Epithelial cell of esophagus (primary cell): ENCODE measurements at regions not wholly inside any gene's neighbourhood (a gene's known extent, or its start where the extent isn't known, plus 50 kb on each side); places are given as distances from the start of the nearest gene placed in this dataset.

Source experiments
- DNase-seq: peaks from one replicate; pipeline ENCODE4 v3.0.0; 2010; ENCODE audit warnings: low read depth
- H3K4me3 ChIP-seq: 2 replicates; pipeline ENCODE4 v1.5.1; 2011; ENCODE audit warnings: mild to moderate bottlenecking, low read length, control low read depth
- CTCF ChIP-seq: IDR thresholded peaks from 2 replicates; pipeline ENCODE4 v1.5.1; 2011; ENCODE audit warnings: low read depth, mild to moderate bottlenecking, low read length, control low read depth, inconsistent platforms; ENCODE audit not compliant: insufficient read depth; ENCODE audit errors: missing control alignments

GRCh38 chr5:58264276-58264675 lies 195.6 kb downstream of the PLK2 start:
- no peak overlapping the region for H3K4me3 ChIP-seq
- DNase-seq, result no peak
- TF ChIP-seq CTCF, result no peak

GRCh38 chr5:58263296-58263695 lies 196.6 kb downstream of the PLK2 start:
- no peak for DNase-seq
- no peak overlapping the region for H3K4me3 ChIP-seq
- no peak for TF ChIP-seq CTCF

GRCh38 chr5:58262226-58262625 lies 197.7 kb downstream of the PLK2 start:
- DNase-seq, result no peak
- TF ChIP-seq CTCF, result no peak
- no peak overlapping the region for H3K4me3 ChIP-seq

- TF ChIP-seq CTCF, result no peak
- DNase-seq, result peak; percentile 27
Observed at GRCh38 chr5:58261605-58262004, 198.3 kb downstream of the PLK2 start.

GRCh38 chr5:58260243-58260642 lies 199.6 kb downstream of the PLK2 start:
- H3K4me3 ChIP-seq, result no peak overlapping the region
- TF ChIP-seq CTCF, result no peak
- DNase-seq, result no peak

More at GRCh38 chr5:58261605-58262004, 198.3 kb downstream of the PLK2 start:
- no peak overlapping the region for H3K4me3 ChIP-seq

GRCh38 chr5:58259685-58260152 lies 200.2 kb downstream of the PLK2 start:
- no peak for TF ChIP-seq CTCF
- H3K4me3 ChIP-seq, result no peak overlapping the region
- DNase-seq, result peak; percentile 96

- no peak for DNase-seq
- H3K4me3 ChIP-seq, result no peak overlapping the region
- TF ChIP-seq CTCF, result no peak
Observed at GRCh38 chr5:58258984-58259684, 200.8 kb downstream of the PLK2 start.
